ENCODE measurements at regions not wholly inside any gene's neighbourhood (a gene's known extent, or its start where the extent isn't known, plus 50 kb on each side); places are given as distances from the start of the nearest gene placed in this dataset.

DNA sequence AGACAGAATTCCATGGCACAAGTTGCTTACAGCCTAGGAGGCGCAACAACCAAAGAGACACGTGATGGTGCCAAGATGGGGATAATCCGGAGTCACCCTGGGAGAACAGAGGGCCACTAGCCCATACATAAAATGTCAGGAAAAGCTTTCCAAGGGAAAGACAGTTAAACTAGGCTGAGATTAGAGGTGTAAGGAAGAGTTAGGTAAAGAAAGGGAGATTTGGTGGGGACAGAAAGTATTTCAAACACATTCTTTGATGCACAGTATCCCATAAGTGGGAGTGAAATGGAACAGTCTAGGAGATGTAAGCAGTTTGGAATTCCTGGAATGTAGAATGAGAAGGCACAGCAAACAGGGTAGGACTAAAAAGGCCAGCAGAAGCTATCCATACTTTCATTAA, 860.9 kb upstream of the LCORL start:
- TF ChIP-seq EP300 (IDR thresholded peaks at IDR 0.05) = no peak
- TF ChIP-seq, protein P1, sequence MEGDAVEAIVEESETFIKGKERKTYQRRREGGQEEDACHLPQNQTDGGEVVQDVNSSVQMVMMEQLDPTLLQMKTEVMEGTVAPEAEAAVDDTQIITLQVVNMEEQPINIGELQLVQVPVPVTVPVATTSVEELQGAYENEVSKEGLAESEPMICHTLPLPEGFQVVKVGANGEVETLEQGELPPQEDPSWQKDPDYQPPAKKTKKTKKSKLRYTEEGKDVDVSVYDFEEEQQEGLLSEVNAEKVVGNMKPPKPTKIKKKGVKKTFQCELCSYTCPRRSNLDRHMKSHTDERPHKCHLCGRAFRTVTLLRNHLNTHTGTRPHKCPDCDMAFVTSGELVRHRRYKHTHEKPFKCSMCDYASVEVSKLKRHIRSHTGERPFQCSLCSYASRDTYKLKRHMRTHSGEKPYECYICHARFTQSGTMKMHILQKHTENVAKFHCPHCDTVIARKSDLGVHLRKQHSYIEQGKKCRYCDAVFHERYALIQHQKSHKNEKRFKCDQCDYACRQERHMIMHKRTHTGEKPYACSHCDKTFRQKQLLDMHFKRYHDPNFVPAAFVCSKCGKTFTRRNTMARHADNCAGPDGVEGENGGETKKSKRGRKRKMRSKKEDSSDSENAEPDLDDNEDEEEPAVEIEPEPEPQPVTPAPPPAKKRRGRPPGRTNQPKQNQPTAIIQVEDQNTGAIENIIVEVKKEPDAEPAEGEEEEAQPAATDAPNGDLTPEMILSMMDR (IDR thresholded peaks at IDR 0.05) = no peak
